Caco-2 (cell line): ENCODE measurements at regions not wholly inside any gene's neighbourhood (a gene's known extent, or its start where the extent isn't known, plus 50 kb on each side); places are given as distances from the start of the nearest gene placed in this dataset.

ENCODE experiments used
- BruUV-seq: library from RNA; stranded (reverse); fragments of 400-500 nt; replicated peaks from 2 replicates; lab custom pipeline; 2021; lab: Mats Ljungman, UMichigan
- CTCF ChIA-PET: fragments of 300-600 bp; sonication (Branson Sonifier 250); formaldehyde crosslinking; loops from one replicate; lab custom pipeline; 2022; ENCODE audit warnings: antibody characterized with exemption; lab: Charles Lee
- POLR2A ChIA-PET: fragments of 300-600 bp; sonication (Branson Sonifier 250); formaldehyde crosslinking; loops from one replicate; lab custom pipeline; 2022; ENCODE audit warnings: antibody characterized with exemption; lab: Charles Lee
- DNase-seq, 2 experiments: peaks; one replicate each; pipeline versions ENCODE4 v3.0.0 to v3.0.0-alpha.2; 2020 to 2022
- H3K27me3 ChIP-seq: replicated peaks from 2 replicates; pipeline ENCODE4 v1.6.0; 2011; ENCODE audit warnings: low read length; ENCODE audit not compliant: control insufficient read depth, insufficient read depth
- H3K36me3 ChIP-seq: 2 replicates; pipeline ENCODE4 v1.5.1; 2011; ENCODE audit warnings: low read length; ENCODE audit not compliant: control insufficient read depth, insufficient read depth
- H3K4me1 ChIP-seq: fragments of 250-450 bp; sonication (Bioruptor Pico); 2 replicates; pipeline ENCODE4 v1.5.1; 2020; ENCODE audit warnings: mild to moderate bottlenecking
- H3K4me3 ChIP-seq: 2 replicates; pipeline ENCODE4 v1.5.1; 2011; ENCODE audit warnings: low read depth, mild to moderate bottlenecking, control low read depth, low read length
- H3K9me3 ChIP-seq: fragments of 250-450 bp; sonication (Bioruptor Pico); 2 replicates; pipeline ENCODE4 v1.5.1; 2020; ENCODE audit warnings: mild to moderate bottlenecking, moderate library complexity
- H3K27ac Mint-ChIP-seq: one replicate; pipeline ENCODE4 v1.8.0; 2022; ENCODE audit warnings: mixed read lengths; ENCODE audit not compliant: unreplicated experiment
- H3K27me3 Mint-ChIP-seq: one replicate; pipeline ENCODE4 v1.8.0; 2022; ENCODE audit warnings: mixed read lengths; ENCODE audit not compliant: insufficient read depth, unreplicated experiment
- H3K36me3 Mint-ChIP-seq: one replicate; pipeline ENCODE4 v1.8.0; 2022; ENCODE audit warnings: mild to moderate bottlenecking, mixed read lengths; ENCODE audit not compliant: insufficient read depth, unreplicated experiment
- H3K4me1 Mint-ChIP-seq: one replicate; pipeline ENCODE4 v1.8.0; 2022; ENCODE audit warnings: low read depth, mixed read lengths; ENCODE audit not compliant: unreplicated experiment
- H3K4me3 Mint-ChIP-seq: one replicate; pipeline ENCODE4 v1.8.0; 2022; ENCODE audit warnings: mild to moderate bottlenecking, moderate library complexity, mixed read lengths; ENCODE audit not compliant: unreplicated experiment
- H3K9me3 Mint-ChIP-seq: one replicate; pipeline ENCODE4 v1.8.0; 2022; ENCODE audit warnings: mixed read lengths; ENCODE audit not compliant: unreplicated experiment
- intact Hi-C: fragments of 100-400 bp; cut with micrococcal nuclease; formaldehyde crosslinking; loops from one replicate; pipeline ENCODE4 v1.10.0; 2022; ENCODE audit not compliant: unreplicated experiment
- TF ChIP-seq, protein P1 (sequence below), 2 experiments: fragments of 200-600 bp in 1 of 2; IDR thresholded peaks; 1 replicate in 1 of 2; 2 replicates in 1 of 2; pipeline versions ENCODE4 v1.5.1 to v1.8.0; 2011 to 2022; ENCODE audit warnings: antibody characterized with exemption in 1 of 2, control low read depth in 1 of 2, inconsistent platforms in 1 of 2, low read depth in 1 of 2, low read length in 1 of 2, mild to moderate bottlenecking in 1 of 2, moderate library complexity in 1 of 2; ENCODE audit not compliant: insufficient read depth in 1 of 2, severe bottlenecking in 1 of 2, unreplicated experiment in 1 of 2

DNA sequence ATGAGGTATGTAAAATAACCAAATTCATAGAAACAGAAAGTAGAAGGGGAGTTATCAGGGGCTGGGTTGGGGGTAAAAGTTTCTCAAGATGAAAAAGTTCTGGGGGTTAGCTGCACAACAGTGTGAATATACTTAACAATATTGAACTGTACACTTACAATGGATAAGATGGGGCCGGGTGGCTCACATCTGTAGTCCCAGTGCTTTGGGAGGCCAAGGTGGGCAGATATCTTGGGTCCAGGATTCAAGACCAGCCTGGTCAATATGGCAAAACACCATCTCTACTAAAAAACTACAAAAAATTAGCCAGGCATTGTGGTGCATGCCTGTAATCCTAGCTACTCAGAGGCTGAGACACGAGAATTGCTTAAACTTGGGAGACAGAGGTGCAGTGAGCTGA lies 274.3 kb downstream of the TJP1 start:
- Mint-ChIP-seq H3K36me3 (no peaks in the 10 kb centered on the region), H3K4me1 (no peaks in the 10 kb centered on the region), H3K9me3 (peaks cover 13% of the 10 kb centered on the region), H3K4me3 (no peak overlapping the region), H3K27me3 (peaks cover 11% of the 10 kb centered on the region), H3K27ac (no peak overlapping the region)
- Histone ChIP-seq H3K4me3 (no peak overlapping the region), H3K4me1 (no peaks in the 10 kb centered on the region), H3K9me3 (peaks cover 13% of the 10 kb centered on the region), H3K27me3 (no peaks in the 10 kb centered on the region), H3K36me3 (no peaks in the 10 kb centered on the region)
- CTCF ChIA-PET: no interaction called here
- no peak for DNase-seq
- POLR2A ChIA-PET: no interaction called here
- TF ChIP-seq, protein P1, sequence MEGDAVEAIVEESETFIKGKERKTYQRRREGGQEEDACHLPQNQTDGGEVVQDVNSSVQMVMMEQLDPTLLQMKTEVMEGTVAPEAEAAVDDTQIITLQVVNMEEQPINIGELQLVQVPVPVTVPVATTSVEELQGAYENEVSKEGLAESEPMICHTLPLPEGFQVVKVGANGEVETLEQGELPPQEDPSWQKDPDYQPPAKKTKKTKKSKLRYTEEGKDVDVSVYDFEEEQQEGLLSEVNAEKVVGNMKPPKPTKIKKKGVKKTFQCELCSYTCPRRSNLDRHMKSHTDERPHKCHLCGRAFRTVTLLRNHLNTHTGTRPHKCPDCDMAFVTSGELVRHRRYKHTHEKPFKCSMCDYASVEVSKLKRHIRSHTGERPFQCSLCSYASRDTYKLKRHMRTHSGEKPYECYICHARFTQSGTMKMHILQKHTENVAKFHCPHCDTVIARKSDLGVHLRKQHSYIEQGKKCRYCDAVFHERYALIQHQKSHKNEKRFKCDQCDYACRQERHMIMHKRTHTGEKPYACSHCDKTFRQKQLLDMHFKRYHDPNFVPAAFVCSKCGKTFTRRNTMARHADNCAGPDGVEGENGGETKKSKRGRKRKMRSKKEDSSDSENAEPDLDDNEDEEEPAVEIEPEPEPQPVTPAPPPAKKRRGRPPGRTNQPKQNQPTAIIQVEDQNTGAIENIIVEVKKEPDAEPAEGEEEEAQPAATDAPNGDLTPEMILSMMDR (IDR thresholded peaks at IDR 0.05; ENCODE audit: insufficient read depth in 1 of 2, low read depth in 1 of 2, low read length in 1 of 2, severe bottlenecking in 1 of 2, unreplicated experiment in 1 of 2): no peak
- intact Hi-C loops: no loop called here
- BruUV-seq: no TSS peak

DNA sequence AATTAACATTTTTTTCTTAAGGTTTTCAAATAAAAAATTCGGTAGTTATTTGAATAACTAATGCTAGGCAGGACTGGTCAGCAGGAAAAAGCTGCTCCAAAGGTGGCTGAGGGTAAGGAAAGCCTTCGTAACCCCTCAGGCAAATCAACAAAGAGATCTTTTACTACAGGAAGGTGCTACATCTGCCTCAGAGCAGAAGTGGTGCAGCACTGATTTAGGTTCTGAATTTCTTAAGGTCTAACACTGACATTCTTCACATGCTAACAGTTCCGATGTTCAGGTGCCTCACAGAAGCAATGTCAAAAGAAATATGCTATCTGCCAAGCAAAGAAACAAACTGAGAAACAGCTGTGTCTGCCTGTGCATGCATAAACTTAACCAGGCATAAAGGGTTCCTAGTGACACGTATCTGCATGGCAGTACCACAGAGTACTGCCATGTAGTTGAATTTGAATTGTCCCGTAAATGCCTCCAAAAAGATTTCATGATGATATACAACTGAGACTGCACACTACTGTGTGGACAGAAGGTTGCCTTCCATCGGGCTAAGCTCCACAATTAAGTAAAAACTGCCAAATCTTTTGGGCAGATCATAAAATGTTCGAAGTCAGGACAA lies 275.0 kb upstream of the NSMCE3 start:
- ChIA-PET POLR2A (no interaction called here), CTCF (no interaction called here)
- H3K4me3 Mint-ChIP-seq: no peak overlapping the region
- no peaks in the 10 kb centered on the region for H3K36me3 Mint-ChIP-seq
- peaks cover 13% of the 10 kb centered on the region for H3K9me3 Mint-ChIP-seq
- Histone ChIP-seq H3K9me3 (peaks cover 13% of the 10 kb centered on the region), H3K4me3 (no peak overlapping the region), H3K27me3 (no peaks in the 10 kb centered on the region), H3K4me1 (no peaks in the 10 kb centered on the region), H3K36me3 (no peaks in the 10 kb centered on the region)
- TF ChIP-seq, protein P1 (IDR thresholded peaks at IDR 0.05; ENCODE audit: insufficient read depth in 1 of 2, low read depth in 1 of 2, low read length in 1 of 2, severe bottlenecking in 1 of 2, unreplicated experiment in 1 of 2): no peak
- H3K4me1 Mint-ChIP-seq: peaks cover 9% of the 10 kb centered on the region
- intact Hi-C loops: no loop called here
- no TSS peak for BruUV-seq
- no peak for DNase-seq
- peaks cover 6% of the 10 kb centered on the region for H3K27me3 Mint-ChIP-seq
- H3K27ac Mint-ChIP-seq: no peak overlapping the region

DNA sequence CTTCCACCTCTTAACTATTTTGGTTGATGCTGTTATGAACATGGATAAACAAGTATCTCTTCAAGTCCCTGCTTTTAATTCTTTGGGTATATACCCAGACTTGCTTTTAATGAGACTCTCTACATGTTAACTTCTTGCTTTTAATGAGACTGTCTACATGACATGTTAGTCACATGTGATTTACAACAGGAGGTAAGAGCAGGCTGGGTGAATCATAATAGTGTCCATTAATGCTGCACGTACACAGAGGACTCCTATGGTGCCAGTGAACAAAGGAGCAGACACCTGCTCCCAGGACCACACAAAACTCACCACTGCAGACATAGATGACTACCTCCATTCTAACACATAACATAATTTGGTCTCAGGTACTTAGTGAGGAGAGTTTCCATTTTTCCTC lies 273.4 kb upstream of the NSMCE3 start:
- no peaks in the 10 kb centered on the region for H3K36me3 Mint-ChIP-seq
- peaks cover 13% of the 10 kb centered on the region for H3K9me3 Mint-ChIP-seq
- no TSS peak for BruUV-seq
- Histone ChIP-seq H3K9me3 (peaks cover 13% of the 10 kb centered on the region), H3K4me3 (no peak overlapping the region), H3K4me1 (no peaks in the 10 kb centered on the region), H3K36me3 (no peaks in the 10 kb centered on the region), H3K27me3 (no peaks in the 10 kb centered on the region)
- intact Hi-C loops: no loop called here
- peaks cover 6% of the 10 kb centered on the region for H3K27me3 Mint-ChIP-seq
- CTCF ChIA-PET: no interaction called here
- H3K4me1 Mint-ChIP-seq: peaks cover 9% of the 10 kb centered on the region
- no peak for DNase-seq
- H3K4me3 Mint-ChIP-seq: no peak overlapping the region
- POLR2A ChIA-PET: no interaction called here
- TF ChIP-seq, protein P1 (IDR thresholded peaks at IDR 0.05; ENCODE audit: insufficient read depth in 1 of 2, low read depth in 1 of 2, low read length in 1 of 2, severe bottlenecking in 1 of 2, unreplicated experiment in 1 of 2): no peak
- H3K27ac Mint-ChIP-seq: no peak overlapping the region
